Suprapubic skin (tissue), 4 donors: ENCODE measurements at regions not wholly inside any gene's neighbourhood (a gene's known extent, or its start where the extent isn't known, plus 50 kb on each side); places are given as distances from the start of the nearest gene placed in this dataset.

Experiments
- CTCF ChIP-seq, 2 donors: fragments of 200-600 bp in 1 of 2; fragments of 450-650 bp in 1 of 2; sonication (generic) in 1 of 2; IDR thresholded peaks; one replicate each; pipeline ENCODE4 v1.5.1; 2016 to 2019; ENCODE audit warnings: antibody characterized with exemption in 2 of 2, mild to moderate bottlenecking in 1 of 2, moderate library complexity in 1 of 2
- EP300 ChIP-seq: sonication (generic); formaldehyde crosslinking; IDR thresholded peaks from one replicate; pipeline ENCODE4 v1.6.1; 2017; ENCODE audit warnings: antibody characterized with exemption
- POLR2A ChIP-seq, 2 donors: fragments of 450-650 bp; IDR thresholded peaks; one replicate each; pipeline ENCODE4 v1.6.1; 2017; ENCODE audit warnings: antibody characterized with exemption in 2 of 2, mild to moderate bottlenecking in 2 of 2, moderate library complexity in 2 of 2
- POLR2AphosphoS5 ChIP-seq, 3 donors: sonication (generic); formaldehyde crosslinking; IDR thresholded peaks; one replicate each; pipeline ENCODE4 v1.6.1; 2017; ENCODE audit warnings: antibody characterized with exemption in 3 of 3

- TF ChIP-seq POLR2A (IDR thresholded peaks at IDR 0.05) (no peak), CTCF (IDR thresholded peaks at IDR 0.05) (no peak), EP300 (no peak), POLR2AphosphoS5 (IDR thresholded peaks at IDR 0.05) (no peak)
Observed at GRCh38 chr21:24093032-24093431, 1514.2 kb downstream of the MRPL39 start.
